GM21515 (cell line): ENCODE measurements at regions not wholly inside any gene's neighbourhood (a gene's known extent, or its start where the extent isn't known, plus 50 kb on each side); places are given as distances from the start of the nearest gene placed in this dataset.
A peak's percentile ranks its signal among the peaks of the same experiment; 100 is the strongest.

Experiments used
- ATAC-seq: cut with Tn5 transposase; IDR thresholded peaks from one replicate; pipeline ENCODE4 v1.9.1; 2021; ENCODE audit not compliant: unreplicated experiment

DNA sequence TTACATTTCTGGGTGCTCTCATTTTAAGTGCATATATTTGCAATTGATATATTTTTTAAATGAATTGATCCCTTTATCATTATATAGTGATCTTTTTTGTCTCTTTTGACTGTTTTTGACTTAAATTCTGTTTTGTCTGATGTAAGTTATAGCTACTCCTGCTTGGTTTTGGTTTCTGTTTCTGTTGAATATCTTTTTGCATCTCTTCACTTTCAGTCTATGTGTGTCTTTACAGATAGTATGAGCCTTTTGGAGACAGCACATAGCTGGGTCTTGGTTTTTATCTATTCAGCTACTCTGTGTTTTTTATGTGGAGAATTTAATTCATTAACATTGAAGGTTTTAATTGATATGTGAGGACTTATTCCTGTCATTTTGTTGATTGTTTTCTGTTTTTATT is 311.3 kb downstream of the SPATA31D1 start:
- peak; percentile 49 for ATAC-seq

DNA sequence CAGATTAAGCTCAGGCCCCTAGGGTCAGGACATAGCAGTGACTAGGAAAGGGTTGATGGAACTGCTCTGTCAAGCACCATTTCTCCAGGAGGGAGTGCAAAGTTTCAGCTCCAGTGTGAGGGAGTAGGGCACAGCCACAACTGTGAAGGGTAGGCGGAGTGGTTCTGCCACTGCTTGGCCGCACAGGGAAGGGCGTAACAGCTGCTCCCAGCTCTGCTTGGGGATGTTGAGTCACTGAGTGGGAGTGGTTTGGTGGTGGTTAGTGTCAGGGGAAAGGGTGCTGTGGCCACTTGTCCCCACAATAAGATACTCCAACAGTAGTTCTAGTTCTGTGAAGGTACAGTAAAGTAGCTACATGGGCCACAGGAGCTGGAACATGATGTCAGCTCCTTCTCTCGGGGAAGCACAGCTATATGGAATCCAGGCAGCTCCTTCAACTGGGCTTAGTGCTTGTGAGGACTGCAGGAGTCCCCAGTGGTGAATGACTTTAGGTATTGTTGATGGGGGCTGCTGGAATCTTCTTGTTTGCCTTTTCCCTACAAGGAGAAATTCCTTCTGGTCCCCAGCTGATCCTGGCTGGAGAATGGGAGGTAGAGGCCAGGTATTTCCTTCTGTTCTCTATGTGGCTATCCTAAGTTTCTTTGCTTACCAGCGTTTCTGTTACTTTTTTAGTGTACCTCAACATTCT is 314.5 kb downstream of the SPATA31D1 start:
- no peak for ATAC-seq

DNA sequence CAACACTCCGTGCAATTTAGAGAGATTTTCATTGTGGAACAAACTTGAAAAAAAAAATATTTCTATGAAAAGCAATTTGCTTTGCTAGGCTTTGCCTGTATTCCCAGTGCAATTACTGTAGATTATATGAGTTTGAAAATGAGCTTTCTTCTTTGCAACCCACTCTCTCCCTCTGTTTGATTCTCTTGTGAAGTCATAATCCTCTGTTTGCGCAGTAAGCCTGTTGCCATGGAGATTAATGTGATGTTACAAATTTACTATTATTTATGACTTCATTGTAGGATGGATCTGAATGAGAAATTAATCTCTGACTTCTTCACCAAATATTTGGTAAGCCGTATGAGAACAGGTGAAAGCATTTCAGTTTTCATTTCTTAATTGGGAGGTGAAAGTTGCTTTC is 320.3 kb downstream of the SPATA31D1 start:
- ATAC-seq: no peak

DNA sequence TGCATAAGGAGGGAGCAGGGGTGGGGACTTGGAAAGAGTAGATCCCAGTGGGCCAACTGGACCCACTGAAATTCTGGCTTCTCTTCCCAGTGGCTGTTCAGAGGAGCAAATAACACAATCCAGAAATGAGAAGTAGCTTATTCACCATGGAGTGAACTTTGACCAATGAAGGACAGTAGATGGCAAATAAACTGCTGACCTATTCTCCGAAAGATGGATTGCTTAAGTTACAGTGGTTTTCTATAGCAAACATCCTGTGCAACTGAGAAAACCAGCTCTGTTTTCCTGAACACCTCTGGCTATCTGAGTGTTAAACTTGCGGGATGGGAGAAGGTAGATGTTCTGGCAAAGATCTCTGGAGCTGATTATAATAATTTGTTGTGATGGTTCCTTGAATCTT is 325.1 kb downstream of the SPATA31D1 start:
- no peak for ATAC-seq

DNA sequence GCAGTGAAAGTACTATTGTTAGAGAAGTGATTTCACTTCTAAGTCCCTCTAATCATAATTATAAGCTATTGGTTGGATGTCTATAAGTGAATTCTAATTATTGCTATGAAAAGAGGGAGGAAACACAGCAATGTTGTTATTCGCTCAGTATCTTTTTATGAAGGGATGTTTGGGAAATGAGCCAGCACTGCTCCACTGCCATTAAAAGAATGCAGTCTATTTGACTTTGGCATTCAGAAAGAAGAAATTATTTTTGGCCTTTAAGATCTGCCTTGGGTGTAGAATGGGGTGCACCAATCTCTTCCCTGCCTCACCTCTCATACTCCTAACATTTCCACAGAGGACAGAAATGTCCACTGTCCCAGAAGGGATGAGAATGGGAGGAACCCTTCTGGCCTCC is 332.0 kb downstream of the SPATA31D1 start:
- ATAC-seq: no peak

DNA sequence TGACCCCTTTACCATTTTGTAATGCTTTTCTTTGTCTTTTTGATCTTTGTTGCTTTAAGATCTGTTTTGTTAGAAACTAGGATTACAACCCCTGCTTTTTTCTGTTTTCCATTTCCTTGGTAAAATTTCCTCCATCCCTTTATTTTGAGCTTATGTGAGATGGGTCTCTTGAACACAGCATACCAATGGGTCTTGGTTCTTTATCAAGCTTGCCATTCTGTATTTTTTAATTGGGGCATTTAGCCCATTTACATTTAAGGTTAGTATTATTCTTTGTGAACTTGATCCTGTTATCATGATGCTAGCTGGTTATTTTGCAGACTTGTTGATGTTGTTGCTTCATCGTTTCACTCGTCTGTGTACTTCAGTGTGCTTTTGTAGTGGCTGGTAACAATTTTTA is 337.3 kb downstream of the SPATA31D1 start:
- ATAC-seq: no peak

- ATAC-seq: no peak
Measured at GRCh38 chr9:82327641-82328040, 339.1 kb downstream of the SPATA31D1 start.

GRCh38 chr9:82331079-82331478 is 342.5 kb downstream of the SPATA31D1 start:
- ATAC-seq: no peak

- ATAC-seq: no peak
Measured at GRCh38 chr9:82332018-82332773, 343.6 kb downstream of the SPATA31D1 start.

DNA sequence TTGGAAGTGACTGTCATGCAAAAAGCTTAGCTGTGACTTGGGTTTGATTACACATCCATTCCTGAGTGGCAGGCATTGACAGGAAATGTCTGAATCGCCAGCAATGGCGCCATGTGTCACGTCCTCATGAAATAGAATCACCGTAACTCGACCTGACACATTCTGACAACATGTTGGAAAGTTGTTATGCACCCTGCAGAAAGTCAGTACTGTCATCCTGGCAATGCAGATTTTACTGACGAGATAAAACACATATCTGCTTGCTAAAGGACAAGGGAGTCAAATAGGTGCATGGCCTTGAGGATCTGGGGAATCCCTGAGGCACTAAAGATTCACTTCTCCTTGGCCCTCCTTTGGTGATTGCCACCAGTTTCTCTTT is 344.2 kb downstream of the SPATA31D1 start:
- ATAC-seq: no peak

- no peak for ATAC-seq
Measured at GRCh38 chr9:82333671-82334070, 345.1 kb downstream of the SPATA31D1 start.

DNA sequence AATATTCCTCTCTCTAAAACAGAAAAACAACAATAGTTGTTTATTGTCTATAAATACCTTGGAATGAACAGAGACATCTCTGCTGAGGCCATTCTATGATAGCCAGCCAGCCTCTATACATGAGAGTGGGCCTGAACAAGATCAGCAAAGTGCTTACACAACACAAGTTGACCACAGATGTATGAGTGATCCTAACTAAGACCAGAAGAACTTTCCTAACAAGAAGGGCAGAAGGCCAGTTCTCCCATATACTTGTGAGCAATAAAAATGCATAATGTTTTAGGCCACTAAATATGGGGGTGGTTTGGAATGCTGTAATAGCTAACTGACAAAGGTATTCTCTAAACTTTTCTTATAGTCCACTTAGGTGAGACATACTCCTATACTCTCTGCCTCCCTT is 345.7 kb downstream of the SPATA31D1 start:
- ATAC-seq: no peak

DNA sequence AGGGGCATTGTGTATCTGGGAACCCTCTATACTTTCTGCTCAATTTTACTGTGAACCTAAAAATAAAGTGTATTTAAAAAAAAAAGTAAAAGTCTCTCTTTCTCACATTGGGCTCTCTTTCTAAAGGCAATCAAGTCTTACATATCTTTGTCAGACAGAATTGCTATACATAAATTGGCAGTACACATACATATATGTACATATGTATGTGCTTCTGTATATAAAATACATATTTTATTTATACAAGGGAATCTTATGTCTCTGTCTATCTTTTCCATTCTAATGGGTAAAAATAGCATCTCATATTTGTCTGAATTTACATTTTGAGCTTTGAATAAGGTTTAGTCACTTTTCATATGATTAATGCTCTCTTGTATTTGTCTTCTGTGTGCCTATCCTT is 348.8 kb downstream of the SPATA31D1 start:
- ATAC-seq: no peak

- no peak for ATAC-seq
Measured at GRCh38 chr9:82342046-82342445, 353.5 kb downstream of the SPATA31D1 start.

GRCh38 chr9:82346040-82346439 is 357.5 kb downstream of the SPATA31D1 start:
- ATAC-seq: no peak

GRCh38 chr9:82353631-82354278 is 365.2 kb downstream of the SPATA31D1 start:
- no peak for ATAC-seq

- ATAC-seq: no peak
Measured at GRCh38 chr9:82354279-82354659, 365.7 kb downstream of the SPATA31D1 start.

DNA sequence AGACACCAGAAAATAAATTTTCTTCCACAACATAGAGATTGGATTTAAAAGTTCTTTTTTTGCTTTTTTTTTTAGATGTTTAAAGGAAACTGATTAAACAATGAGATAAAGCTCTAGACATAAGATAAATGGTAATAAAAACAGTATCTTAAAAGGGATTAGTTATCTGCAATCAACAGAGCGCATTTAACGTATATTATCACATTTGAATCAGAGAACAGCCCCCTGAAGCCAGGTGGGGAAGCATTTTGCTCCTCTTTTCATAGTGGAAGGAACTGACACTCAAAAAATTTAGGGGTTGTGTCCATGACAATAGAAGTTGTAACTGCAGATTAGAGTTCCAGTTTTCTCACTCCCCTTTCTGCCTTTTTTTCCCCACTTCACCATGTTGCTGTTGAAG is 367.6 kb downstream of the SPATA31D1 start:
- no peak for ATAC-seq

DNA sequence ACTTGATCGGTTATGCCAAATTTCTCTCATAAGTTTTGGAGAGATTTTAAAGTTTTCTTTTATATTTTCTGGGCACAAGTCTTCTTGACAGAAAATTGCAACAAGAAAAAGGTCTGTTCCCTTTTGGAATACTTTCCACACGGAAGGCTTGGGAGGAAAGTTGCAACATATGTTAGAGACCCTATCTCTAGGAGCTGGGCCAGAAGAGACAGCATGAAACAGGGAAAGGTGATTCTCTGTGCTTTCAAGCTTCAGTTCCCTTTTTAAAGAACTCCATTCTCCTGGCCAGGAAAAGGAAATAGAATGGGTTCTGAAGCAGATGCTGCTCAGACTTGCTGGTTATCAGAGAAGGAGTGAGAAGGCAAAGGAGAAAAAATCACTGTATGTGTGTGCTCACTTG is 368.3 kb downstream of the SPATA31D1 start:
- no peak for ATAC-seq

DNA sequence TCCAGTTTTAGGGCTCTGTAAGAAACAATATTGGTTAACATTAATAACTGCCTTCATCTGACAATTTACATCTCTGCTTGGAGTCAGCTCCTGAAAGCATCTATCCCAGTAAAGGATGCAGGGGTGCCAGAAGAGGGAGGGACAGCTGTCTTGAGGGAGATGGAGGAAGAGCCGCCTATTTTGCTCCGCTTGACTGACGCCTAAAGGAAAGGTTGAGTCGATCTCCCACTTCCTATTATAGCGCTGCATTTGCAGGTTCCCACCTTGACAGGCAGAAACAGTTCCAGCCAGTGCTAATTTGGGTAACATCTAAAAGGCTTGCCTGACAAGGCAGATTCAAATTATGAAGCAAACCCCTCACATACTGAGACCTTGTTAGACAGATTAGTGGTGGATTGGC is 374.6 kb downstream of the SPATA31D1 start:
- ATAC-seq: no peak

DNA sequence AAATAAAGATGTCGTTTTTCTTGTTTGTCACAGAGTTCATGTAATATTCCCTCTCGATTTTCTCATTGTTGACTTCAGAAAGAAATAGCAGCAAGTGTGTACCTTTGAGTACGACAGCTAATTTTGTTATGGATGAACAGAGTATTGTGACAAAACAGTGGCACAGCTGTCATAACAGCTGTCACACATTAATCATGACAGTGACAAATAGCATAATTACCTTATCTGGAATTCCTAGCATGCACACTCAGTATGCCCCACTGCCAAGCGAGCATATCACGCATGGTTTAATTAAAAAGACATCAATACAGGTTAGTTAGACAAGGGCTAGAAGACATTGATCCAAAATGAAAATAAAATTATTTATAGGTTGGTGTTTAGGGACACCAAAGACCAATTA is 375.1 kb downstream of the SPATA31D1 start:
- ATAC-seq: no peak

DNA sequence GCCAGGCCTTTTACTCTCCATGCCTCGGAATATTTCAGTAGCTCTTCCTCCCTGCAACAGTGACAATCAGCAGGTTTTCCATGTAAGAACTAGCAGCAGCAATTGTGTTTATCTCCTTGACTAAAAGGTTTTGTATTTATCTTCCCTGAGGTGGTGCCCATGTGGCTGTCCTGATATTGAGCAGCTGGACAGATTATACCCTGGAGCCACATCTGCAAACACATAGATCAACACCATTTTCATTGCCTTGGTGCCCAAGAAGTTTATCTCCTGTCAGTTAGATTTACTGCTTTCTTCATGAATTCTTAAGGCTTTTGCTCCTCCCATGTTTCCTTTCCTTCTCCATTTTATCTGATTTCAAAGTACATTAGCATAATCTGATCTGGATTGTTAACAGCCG is 378.4 kb downstream of the SPATA31D1 start:
- ATAC-seq: no peak
